Prostate gland (tissue), 2 donors: ENCODE measurements at regions not wholly inside any gene's neighbourhood (a gene's known extent, or its start where the extent isn't known, plus 50 kb on each side); places are given as distances from the start of the nearest gene placed in this dataset.

ENCODE experiments used
- CTCF ChIP-seq, 4 experiments: fragments of 200-600 bp in 2 of 4; fragments of 450-650 bp in 2 of 4; sonication (generic) in 2 of 4; IDR thresholded peaks; 1 replicate in 3 of 4; 2 replicates in 1 of 4; pipeline ENCODE4 v1.5.1; 2016 to 2019; ENCODE audit warnings: antibody characterized with exemption in 4 of 4, mild to moderate bottlenecking in 2 of 4, moderate library complexity in 2 of 4
- POLR2A ChIP-seq: fragments of 450-650 bp; IDR thresholded peaks from one replicate; pipeline ENCODE4 v1.6.1; 2016; ENCODE audit warnings: antibody characterized with exemption, mild to moderate bottlenecking

GRCh38 chr7:148480479-148481146, 110.0 kb upstream of the C7orf33 start:
- no peak for TF ChIP-seq POLR2A
- no peak for TF ChIP-seq CTCF (IDR thresholded peaks at IDR 0.05)
